Right ventricle myocardium inferior (tissue), 1 donor: ENCODE measurements at regions not wholly inside any gene's neighbourhood (a gene's known extent, or its start where the extent isn't known, plus 50 kb on each side); places are given as distances from the start of the nearest gene placed in this dataset.
"Not testable (repeated sequence)": the region's sequence is repeated elsewhere in the genome, so short reads cannot be mapped to it uniquely, and the experiment has no call there.

ENCODE experiments used
- ATAC-seq: fragments of 200-7000 bp; cut with Tn5 transposase; one replicate; pipeline ENCODE4 v1.9.1; 2020; ENCODE audit warnings: mild to moderate bottlenecking, moderate library complexity
- DNase-seq: peaks from one replicate; pipeline ENCODE4 v3.0.0; 2021; ENCODE audit errors: missing footprints
- intact Hi-C: fragments of 100-400 bp; cut with DNase I; formaldehyde crosslinking; loops from one replicate; pipeline ENCODE4 v1.11.0; 2022
- donor health status: DM: no; HTN: yes; CAD: no; lungs with severe emphysema.

- ATAC-seq: no peak
- intact Hi-C loops: no loop called here
- no peak for DNase-seq
Measured at GRCh38 chrX:34716302-34716701, 59.2 kb upstream of the TMEM47 start.

- ATAC-seq: no peak
- no peak for DNase-seq
- intact Hi-C loops: no loop called here
Measured at GRCh38 chrX:34734383-34734782, 77.3 kb upstream of the TMEM47 start.

DNA sequence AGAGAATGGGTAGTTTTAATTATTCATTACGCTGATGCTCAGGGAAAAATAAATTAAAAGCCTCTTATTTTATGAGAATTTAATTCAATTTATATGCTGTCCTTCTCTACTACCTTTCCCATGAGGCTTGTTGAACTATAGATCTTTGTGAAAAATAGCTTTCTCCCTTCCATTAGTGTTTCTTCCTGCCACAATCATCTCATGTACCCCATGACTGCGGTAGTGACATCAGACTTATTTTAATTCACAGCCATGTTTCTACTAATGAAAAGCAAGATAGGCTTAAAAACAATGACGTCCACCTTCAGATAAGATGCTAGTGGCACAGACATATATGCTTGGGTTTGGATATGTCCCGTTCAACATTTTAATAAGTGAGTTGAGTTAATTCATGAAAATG, 87.4 kb upstream of the TMEM47 start:
- intact Hi-C loops: no loop called here
- ATAC-seq (no peak), DNase-seq (no peak)

DNA sequence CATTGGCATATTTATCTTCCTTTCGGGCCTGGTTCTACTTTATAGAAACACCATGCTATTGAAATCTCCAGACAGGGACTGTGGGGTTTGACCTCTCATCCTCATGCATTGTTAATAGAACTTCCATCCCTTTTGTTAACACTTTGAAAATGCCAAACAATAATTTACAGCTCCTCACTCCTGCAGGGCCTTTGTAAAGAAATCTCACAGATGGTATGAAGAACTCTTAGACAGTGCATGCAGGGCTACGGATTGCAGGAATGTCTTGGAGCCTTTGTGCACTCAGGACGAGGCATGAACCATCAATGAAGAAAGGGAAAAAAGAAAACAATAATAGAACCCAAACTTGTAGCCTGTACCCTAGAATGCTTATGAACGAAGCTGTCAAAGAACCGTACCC, 92.8 kb upstream of the TMEM47 start:
- no peak for DNase-seq
- intact Hi-C loops: no loop called here
- ATAC-seq: no peak

GRCh38 chrX:34764852-34765361, 107.8 kb upstream of the TMEM47 start:
- no peak for ATAC-seq
- intact Hi-C loops: no loop called here
- no peak for DNase-seq

- DNase-seq: no peak
- intact Hi-C loops: no loop called here
- ATAC-seq: no peak
Measured at GRCh38 chrX:34768290-34768689, 111.2 kb upstream of the TMEM47 start.

GRCh38 chrX:34770511-34770910, 113.4 kb upstream of the TMEM47 start:
- intact Hi-C loops: no loop called here
- no peak for ATAC-seq
- DNase-seq: no peak

DNA sequence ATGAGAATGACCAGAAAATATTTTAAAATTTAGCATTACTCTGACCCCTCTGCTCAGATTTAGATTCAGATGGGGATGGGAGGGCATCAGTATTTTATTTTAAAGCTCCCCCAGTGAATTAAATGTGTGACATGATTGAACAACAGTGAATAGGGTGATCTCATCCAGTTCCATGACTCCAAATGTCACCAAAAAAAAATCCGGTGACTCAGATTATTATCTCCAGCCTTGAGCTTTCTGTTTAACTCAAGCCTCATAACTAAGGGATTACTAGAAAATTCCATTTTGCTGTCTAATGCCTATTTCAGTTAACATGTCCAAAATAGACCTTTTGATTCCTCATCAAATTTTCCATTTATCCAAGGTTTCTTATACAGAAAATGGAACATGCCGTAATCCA, 121.8 kb upstream of the TMEM47 start:
- intact Hi-C loops: no loop called here
- DNase-seq: no peak
- ATAC-seq: no peak

GRCh38 chrX:34790026-34790425, 132.9 kb upstream of the TMEM47 start:
- DNase-seq: no peak
- intact Hi-C loops: no loop called here
- ATAC-seq: no peak

GRCh38 chrX:34805951-34806350, 136.6 kb upstream of the FAM47B start:
- no peak for DNase-seq
- ATAC-seq: no peak
- intact Hi-C loops: no loop called here

DNA sequence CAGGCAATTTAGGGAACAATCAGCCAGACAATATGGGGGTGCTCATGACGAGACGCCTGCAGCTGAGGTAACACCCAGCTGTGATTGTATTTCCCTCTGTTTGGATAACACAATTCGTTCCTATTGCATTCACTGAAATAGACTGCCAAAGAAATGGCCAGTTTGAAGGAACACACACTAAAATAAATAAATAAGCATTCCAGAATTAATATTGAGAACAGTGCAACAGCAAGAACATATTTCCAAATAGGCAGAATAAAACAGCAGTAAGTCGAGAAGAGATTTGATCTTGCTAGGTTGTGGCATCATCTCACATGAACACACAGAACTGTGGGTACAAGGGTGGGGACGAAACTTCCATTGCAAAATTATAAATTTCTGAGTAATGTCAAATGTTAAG, 133.5 kb upstream of the FAM47B start:
- no peak for DNase-seq
- ATAC-seq: no peak
- intact Hi-C loops: no loop called here

GRCh38 chrX:34810364-34810763, 132.2 kb upstream of the FAM47B start:
- DNase-seq (no peak), ATAC-seq (no peak)
- intact Hi-C loops: no loop called here

DNA sequence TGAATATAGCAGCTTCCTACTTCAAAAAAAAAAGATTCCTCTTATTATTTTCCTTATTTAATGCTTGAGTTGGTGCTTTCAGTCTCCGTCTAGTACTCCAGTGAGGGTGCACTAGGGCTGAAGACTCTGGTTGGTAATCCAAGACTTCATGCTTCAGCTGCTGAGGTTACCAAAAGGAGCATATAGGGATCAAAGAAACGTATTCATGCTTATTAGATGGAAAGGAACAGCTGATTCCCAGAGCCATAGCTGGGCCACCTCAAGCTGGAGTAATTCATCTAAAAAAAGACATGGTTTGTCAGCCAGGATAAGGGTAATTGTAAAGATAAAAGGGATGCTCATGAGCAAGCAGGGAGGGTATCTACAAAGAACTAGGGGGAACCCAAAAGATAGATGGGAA, 131.7 kb upstream of the FAM47B start:
- DNase-seq: no peak
- ATAC-seq: no peak
- intact Hi-C loops: no loop called here

GRCh38 chrX:34813618-34814017, 129.0 kb upstream of the FAM47B start:
- ATAC-seq (no peak), DNase-seq (no peak)
- intact Hi-C loops: no loop called here

- intact Hi-C loops: loop anchor here (10.0 kb wide), 1 partner anchor 508 kb away; no protein-coding TSS in a partner anchor
- DNase-seq (no peak), ATAC-seq (no peak)
Measured at GRCh38 chrX:34826964-34827363, 115.6 kb upstream of the FAM47B start.

DNA sequence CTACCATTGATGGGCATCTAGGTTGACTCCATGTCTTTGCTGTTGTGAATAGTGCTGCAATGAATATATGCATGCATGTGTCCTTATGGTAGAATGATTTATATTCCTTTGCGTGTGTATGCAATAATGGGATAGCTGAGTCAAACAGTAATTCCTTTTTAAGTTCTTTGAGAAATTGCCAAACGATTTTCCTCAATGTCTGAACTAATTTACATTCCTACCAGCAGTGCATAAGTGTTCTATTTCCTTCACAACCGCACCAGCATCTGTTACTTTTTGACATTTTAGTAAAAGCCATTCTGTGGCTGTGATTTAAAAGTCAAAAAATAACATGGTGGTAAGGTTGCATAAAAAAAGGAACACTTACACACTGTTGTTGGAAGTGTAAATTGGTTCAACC, 103.1 kb upstream of the FAM47B start:
- no peak for DNase-seq
- intact Hi-C loops: no loop called here
- ATAC-seq: no peak

- ATAC-seq, intact Hi-C loops, DNase-seq: not testable (repeated sequence)
Measured at GRCh38 chrX:34841205-34841604, 101.4 kb upstream of the FAM47B start.

DNA sequence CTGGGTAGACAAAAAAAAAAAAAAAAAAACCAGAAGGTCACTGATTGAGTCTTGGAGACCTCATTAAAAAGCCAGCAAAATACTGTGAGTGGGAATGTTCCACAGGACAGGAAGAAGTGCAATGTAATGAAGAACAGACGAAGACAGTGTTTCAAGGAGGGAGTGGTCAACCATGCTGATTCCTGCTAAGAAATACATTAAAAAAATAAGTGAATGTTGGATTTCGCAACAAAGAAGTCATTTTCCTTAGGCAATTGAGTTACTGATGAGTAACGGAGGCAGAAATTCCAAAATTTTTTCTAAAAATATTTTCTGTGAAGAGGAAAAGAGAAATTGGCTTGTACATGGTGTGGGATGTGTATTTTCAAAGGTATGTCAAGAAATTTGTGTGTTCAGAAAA, 94.3 kb upstream of the FAM47B start:
- intact Hi-C loops: no loop called here

GRCh38 chrX:34849371-34849770, 93.2 kb upstream of the FAM47B start:
- no peak for DNase-seq
- intact Hi-C loops: no loop called here

More for the DNA sequence above, 94.3 kb upstream of the FAM47B start:
- ATAC-seq (no peak), DNase-seq (no peak)

DNA sequence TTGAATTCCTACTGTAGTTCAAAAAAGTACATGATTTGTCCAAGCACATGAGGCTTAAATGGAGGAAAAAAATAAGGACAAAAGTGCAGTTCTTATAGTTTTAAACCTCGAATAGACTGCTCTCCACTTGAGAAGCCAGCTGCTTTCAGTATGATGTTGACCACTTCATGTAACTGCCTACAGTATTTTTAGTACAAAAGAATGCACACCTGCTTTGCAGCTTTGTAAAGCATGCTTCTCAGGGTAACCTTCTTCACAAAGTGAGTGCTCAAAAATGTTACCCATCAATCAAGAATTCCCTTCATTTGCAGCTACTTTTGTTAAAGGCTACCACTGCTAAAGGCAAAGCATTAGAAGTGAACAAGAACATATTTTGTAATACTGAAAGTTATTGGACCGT, 83.4 kb upstream of the FAM47B start:
- DNase-seq (no peak), ATAC-seq (no peak)
- intact Hi-C loops: no loop called here

More at GRCh38 chrX:34849371-34849770, 93.2 kb upstream of the FAM47B start:
- ATAC-seq: no peak

DNA sequence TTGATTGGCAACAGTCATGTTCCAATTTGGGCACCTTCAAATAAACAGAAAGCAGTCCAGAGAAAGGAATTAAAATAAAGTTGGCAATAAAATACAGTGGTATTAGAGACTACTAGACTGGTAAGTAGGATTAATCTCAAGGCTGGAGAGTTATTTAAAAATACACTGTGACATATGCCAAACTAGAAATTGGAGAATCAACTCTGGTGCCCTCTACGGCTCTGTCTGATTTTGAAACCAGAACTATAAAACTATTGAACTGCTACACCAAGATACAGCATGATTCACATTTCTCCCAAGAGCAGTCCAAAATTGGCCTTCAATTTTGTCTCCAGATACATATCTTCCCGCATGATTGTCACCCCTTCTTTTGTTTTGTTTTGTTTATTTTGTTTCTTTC, 78.7 kb upstream of the FAM47B start:
- intact Hi-C loops: no loop called here
- ATAC-seq (no peak), DNase-seq (no peak)

DNA sequence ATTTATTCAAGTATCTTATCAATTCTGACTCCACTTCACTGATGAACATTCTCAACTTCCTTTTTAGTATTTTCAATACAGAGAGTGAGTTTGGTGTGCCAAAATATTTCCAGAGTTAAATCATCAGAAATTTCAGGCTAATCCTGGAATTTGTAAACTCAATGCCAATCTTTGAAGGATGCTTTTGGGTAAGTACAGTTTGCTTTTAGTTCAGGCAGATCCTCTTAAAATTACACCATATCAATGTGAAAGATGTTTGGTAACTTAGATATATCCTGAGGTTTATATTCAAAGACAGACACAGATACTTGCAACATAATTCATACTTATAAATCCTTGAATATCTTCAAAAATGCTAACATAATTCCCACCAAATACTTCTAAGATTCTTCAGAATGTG, 76.0 kb upstream of the FAM47B start:
- intact Hi-C loops: no loop called here
- ATAC-seq (no peak), DNase-seq (no peak)
